Right lung (tissue), 2 donors: ENCODE measurements at regions not wholly inside any gene's neighbourhood (a gene's known extent, or its start where the extent isn't known, plus 50 kb on each side); places are given as distances from the start of the nearest gene placed in this dataset.

ENCODE experiments used
- DNase-seq, 2 donors: peaks; one replicate each; pipeline ENCODE4 v3.0.0-alpha.2; 2013

DNA sequence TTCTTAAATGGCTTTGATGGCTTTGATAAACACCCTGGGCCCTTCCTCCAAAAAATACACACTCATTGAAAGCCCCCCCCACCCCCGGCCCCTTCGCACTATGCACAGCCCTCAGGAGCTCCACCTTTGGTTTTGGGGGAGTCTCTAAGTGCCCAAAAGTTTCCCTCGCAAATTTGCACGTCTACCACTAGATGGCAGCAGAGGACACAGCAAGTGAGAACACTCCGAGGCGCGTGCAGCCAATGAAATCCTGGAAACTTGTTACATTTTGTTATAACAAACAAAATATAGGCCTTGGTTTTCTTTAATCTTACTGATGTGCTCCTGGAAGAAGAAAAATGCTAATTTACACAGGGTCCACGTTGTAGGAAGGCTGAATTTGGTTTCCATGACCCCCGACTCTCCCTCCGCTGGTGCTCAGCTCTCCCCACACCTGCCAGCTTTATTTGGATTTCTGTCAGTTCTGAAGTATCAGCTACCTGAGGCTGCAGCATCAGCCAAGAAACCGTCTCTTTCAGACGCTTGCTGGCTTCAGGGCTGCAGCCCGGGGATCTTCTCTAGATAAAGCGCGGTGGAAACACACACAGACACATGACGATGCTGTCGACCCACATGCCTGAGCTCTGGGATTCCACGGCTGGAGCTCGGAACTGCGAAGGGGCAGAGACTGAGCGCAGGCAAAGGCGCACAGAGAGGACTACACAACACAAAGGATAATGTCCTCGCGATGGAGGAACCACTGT is 148.3 kb upstream of the RPS6KA2 start:
- peak; percentile 54 to 58 for DNase-seq

DNA sequence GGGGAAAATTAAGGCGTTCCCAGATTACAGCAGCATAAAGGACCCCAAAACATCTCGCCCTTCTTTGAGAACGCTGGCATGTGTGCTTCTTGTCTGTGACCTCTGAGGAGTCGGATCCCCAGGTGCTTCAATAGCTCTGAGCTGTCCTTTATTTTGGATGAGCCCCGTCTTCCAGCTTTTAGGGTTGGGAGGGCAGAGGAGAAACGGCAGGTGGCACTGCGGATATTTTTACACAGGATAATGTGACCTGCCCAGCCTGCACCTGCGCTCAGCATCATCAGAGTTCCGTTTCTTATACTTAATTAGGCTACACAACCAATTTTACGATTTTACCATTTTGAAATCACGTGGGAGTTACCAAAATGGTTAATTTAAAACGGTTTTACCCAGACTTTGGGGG is 147.7 kb upstream of the RPS6KA2 start:
- DNase-seq, result no peak

- DNase-seq, result no peak
These were observed 147.2 kb upstream of the RPS6KA2 start for GRCh38 chr6:166774292-166774691.

- DNase-seq, result no peak
These were observed 145.5 kb upstream of the RPS6KA2 start for GRCh38 chr6:166772518-166772917.

DNA sequence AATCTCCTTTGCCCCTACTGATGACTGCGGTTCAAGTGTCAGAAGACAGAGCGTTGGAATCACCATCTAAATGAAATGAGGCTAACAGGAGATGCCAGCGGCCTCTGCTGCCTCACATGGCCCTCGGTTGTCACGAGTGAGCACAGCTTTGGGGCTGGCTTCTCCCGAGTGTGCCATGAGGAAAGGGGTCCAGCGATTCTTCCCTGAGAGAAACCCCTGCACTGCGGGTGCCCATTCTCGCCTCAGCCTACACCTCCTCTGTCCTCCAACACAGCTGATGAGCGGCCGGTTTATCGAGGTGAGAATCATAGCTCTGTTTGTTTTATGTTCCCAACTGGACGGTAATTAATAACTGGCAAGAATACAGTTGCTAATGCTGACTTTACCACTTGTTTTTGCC is 144.7 kb upstream of the RPS6KA2 start:
- no peak for DNase-seq

- DNase-seq, result no peak
These were observed 143.4 kb upstream of the RPS6KA2 start for GRCh38 chr6:166770216-166771116.

DNA sequence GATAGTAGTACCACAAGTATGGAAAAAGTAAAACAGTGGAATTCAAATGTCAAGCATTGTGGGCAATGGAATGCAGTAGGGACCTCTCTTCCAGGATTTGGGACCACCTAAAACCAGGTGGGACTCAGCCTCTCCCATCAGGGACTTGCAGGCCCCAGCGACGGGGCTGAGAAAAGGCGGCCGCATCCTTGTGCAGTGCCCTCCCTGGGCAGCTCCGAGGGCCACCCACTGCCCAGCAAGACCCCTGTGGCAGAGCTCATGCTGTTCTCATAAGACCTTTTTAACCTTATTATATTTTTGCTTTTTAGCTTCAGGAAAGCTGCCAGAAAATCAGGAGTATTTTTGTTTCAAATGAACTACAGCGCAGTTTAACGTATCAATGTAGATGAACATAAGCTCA is 142.6 kb upstream of the RPS6KA2 start:
- no peak for DNase-seq

GRCh38 chr6:166768761-166769160 is 141.7 kb upstream of the RPS6KA2 start:
- no peak for DNase-seq

DNA sequence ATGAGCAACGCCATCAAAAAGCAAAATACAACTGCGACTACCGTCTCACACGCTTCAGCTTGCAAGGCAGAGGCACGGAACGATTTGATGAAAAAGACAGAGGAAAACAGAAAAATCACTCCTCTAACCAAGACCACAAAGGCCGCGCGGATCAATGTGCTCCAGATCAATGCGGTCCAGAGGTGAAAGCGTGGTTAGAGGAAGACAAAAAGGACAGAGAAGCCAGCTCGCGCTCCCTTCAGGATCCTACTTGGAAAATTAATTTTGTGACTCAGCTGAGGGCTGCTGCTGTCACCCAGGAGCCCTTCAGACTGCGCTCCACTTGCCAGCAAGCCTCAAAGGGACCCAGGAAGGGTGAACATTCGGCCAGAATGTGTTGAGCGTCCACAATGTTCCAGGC is 140.2 kb upstream of the RPS6KA2 start:
- DNase-seq, result no peak

DNA sequence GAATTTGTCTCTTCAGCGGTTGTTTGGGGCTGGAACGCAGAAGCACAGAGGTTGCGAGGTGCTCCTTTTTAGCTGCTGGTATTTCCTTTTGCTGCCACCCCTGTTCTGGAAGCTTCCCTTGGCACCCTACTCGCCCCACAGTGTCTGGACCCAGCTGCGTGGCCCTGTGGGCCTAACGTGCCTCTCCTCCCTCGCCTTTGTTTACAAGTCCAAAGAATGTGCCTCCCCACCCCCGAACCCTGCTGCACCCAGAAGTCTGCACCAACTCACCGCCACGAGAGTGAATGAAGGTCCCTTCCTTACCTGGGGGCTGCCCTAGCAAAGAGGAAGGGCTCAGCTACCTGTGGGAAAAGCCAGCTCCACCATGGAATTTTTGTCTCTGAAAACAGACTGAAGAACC is 139.7 kb upstream of the RPS6KA2 start:
- no peak for DNase-seq

- no peak for DNase-seq
These were observed 138.1 kb upstream of the RPS6KA2 start for GRCh38 chr6:166765234-166765541.

GRCh38 chr6:166764473-166765233 is 137.6 kb upstream of the RPS6KA2 start:
- no peak for DNase-seq

DNA sequence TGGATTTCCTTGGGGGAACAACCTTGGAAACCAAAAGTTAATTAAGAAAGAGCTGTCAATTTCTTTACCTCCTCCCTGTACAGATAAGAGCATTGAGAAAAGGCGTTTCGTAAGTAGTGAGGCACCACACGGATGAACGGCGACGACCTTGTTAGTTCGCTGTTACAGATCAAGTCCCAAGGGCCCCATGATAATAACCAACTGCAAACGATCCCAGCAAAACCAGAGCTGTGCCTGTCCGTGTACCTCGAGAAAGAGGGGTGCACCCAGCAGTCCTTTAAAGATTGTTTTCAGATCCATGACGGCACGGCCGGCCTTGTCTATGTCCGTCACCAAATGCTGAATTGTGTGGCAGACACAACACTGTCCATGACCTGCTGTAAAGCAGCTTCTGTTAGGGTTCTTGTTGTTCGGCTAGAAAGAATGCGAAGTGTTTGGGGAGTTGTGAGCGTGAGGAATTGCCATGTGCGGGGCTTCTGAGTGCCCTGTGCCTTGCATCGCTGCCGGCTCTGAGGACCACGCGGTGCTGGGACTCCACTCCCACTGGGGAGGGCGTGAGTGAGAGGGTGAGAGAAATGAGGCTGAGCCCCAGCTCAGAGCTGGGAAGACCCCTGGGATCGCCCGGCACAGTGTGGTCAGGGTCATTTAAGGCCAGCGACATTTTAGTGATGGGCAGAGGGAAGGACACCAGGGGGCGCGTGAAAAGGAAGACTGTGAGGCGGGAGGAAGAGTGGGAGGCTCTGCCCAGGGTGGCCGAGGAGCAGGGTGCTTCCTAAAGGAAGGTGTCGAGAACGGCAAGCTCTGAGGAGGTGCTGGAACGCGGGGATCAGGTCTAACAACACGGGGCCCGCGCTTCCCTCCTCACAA is 136.8 kb upstream of the RPS6KA2 start:
- DNase-seq, result no peak

DNA sequence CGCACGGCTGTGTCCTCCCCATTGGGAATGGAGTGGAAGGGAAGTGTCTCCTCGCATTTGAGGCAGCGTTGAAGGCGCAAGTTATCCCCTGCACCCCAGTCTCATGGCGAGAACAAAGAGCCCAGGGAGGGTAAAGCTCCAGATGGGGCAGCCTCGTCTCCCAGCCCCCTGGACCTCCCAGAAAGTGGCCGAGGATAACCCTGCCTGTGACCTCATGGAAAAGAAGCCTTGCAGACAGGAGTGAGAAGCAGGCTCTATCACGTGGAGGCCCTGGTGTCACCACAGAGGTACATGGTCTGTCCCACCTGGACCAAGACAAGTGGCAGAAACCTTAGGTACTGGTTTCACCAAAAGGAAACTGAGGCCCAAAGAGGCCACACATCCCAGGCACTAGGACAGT is 134.8 kb upstream of the RPS6KA2 start:
- DNase-seq, result no peak

DNA sequence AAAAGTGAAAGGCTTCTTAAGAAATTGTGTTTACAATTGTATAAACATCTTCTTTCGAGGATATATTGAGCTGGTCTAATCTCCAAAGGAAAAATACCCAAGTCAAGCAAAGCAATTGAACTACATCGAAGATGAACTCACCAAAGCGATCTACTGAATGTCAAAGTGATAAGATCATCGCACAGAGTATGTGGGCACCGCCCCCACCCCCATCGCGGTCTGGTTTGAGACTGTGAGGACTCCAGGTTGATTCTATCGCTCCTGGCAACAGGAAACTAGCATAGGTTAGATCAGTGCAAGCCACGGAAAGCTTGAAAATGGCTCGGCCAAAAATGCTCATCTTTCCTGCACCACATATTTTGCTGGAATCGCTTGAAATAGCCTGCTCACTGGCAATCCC is 133.2 kb upstream of the RPS6KA2 start:
- DNase-seq, result no peak

DNA sequence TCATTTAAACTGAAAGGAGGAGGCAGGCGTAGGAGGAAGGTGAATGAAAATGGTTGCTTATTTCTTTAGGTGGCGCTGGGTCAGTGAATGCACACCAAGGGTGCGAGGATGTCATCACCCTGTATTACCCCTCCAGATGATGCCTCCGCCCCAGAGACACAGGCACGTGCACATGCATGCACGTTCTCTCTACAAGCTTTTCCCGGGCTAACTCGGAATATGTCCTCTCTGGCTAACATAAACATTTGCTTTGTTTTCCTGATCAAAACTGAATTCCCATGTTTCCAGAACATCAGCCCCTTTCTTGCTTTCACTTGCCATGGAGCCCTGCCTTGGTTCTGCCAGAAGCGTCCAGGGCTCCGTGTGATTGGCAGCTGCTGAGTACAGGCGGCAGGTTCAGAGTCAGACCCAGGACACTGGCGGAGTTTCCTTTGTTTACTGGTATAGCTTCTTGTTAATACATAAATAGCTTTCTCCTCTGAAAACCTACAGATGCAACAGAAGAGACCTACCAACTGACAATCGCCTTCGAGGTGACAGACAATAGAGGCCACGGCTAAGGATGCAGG is 131.2 kb upstream of the RPS6KA2 start:
- no peak for DNase-seq

- DNase-seq, result no peak
These were observed 130.4 kb upstream of the RPS6KA2 start for GRCh38 chr6:166757232-166758135.

DNA sequence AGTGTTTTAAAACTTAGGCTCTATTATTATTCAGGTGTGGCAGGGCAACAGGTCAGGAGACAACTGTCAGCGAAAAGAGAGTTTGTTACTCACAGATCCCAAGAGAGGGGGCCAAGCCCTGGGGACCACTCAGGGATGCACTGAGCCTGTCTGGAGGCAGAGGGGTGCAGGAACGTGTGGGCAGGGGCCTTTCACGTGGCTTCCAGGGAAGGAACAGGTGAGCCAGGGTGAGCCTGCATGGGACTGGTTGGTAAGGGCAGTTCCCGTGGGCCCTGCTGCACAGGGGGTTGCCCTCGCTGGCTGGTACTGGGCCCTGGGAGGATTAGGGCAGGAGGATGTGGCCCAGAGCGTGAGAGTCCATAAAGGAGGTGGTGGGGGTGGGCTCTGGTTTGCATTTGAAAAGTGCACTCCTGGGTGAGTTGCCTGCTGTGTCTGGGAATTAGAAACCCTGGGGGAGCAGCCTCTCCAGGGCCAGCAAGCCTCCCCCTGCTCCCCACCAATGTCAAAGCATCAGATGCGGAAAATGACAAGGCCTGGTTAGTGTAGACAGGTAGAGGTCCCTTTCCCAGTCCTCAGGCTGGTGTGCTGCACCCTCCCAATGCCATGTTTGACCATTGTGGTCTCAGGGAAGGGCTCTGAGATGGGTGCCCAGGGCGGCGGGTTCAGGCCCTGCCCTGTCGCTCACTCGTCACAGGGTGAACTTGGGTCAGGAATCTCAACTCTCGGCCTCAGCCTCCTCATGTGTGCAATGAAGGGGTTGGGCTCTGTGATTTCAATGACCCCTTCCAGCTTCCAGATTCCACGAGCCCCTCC is 127.4 kb upstream of the RPS6KA2 start:
- no peak for DNase-seq
